ENCODE measurements at regions not wholly inside any gene's neighbourhood (a gene's known extent, or its start where the extent isn't known, plus 50 kb on each side); places are given as distances from the start of the nearest gene placed in this dataset.

- DNase-seq, result no peak
Measured at GRCh38 chr7:22676385-22676784, 50.6 kb upstream of the IL6 start.

DNA sequence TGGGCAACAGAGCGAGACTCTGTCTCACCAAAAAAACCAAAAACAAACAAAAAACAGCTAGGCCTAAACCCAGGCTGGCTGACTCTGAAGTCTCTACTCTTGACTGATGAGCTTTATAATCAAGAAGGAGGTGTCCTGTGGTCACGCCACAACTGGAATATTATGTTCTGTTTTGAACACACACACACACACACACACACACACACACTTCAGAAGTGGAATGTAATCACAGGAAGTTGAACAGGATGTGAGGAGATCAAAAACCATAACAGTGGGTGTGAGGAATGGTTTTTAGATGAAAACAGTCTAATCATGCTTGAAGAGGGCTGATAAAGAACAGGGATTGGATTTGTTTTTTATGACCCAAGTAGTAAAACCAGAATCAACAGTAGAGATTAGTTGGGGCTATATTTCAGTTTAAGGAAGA, 51.1 kb upstream of the IL6 start:
- DNase-seq, result no peak

DNA sequence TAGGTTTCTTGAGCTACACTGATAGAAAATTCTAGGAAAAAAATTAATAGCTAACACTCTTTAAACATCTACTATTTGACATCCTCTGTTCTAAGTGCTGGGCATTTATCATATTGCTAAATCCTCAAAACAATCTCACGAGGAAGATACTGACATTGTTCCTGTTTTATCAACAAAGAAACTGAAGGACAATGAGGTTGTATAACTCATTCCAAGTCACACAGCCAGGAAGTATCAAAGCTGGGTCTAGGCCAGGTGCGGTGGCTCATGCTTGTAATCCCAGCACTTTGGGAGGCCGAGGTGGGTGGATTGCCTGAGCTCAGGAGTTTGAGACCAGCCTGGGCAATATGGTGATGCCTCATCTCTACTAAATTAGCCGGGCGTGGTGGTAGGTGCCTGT, 51.6 kb upstream of the IL6 start:
- DNase-seq, result no peak

DNA sequence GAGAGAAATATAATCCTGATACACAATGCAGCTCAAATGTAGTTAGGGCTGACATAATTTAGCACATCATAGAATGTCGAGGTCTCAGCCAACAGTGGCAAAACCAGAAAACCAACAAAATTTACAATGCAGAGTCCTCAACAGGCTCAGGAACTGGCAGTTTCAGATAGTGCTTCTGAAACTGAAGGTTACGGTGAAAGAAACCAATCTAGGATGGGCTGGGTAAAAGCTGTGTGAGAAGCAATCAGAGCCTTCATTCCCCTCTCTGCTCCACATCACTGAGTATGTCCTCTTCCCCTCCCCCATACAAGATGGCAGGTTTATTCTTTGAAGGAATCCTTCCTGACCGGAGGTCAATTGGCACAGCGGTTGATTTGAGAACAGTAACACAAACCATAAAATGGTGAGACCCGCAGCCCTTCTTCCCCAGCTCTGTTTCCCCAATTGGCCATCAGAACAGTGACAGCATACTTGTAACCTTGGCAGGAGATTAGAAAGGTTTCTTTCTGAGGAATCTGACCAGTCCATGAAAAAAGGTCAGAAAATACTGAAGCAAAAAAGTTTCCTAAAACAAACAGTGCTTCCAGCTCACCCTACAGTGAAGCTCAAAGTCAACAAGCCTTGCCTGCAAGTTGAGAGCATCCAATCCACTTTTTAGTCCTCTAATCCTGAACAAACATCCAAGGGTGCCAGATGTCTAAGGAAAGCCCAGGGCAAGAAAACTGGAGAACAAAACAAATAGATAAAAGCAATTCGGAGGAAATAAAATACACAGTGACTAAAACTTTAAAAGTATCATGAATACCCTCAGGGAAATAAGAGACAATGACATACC, 53.9 kb upstream of the IL6 start:
- DNase-seq, result no peak

GRCh38 chr7:22671177-22671879, 55.7 kb upstream of the IL6 start:
- DNase-seq, result no peak

DNA sequence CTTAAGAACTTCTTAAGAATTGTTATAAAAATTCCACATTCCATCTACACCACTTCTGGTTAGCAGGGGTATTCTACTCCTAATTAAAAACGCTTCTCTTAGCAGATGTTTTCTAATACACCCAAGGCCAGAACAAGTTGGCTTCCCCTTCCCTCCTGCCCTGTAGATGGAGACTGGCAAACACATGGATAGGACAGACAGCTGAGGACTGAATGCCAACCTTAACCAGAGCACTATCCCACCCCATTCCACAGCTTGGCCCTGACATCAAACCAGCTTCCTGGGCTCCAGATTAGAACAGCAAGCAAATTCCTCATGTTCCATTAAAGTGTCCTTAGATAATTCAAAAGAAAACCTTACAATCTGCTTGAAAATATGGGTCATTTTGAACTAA, 56.6 kb upstream of the IL6 start:
- DNase-seq, result no peak

- DNase-seq, result no peak
Measured at GRCh38 chr7:22669692-22670421, 57.1 kb upstream of the IL6 start.

DNA sequence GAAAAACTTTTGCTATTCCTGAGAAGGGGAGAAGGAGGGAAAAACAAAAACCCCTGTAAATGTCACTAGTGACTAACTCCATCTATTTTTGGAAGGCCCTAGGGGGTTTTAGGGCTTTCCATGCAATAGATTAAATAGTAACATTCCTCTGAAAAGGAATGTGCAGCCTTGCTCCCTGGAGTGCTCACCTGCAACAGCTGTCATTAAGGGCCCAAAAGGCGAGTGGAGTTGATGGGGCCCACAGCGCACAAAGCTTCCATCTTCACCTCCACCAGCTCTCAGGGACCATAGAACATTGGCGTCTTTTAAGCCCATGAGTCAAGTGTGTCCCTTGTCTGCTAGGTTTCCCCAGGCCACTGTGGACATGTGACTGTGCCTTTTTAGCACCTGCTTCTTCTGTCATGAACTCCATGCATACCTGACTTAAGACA, 58.0 kb upstream of the IL6 start:
- DNase-seq, result no peak

- no peak for DNase-seq
Measured at GRCh38 chr7:22667562-22668239, 59.3 kb upstream of the IL6 start.

DNA sequence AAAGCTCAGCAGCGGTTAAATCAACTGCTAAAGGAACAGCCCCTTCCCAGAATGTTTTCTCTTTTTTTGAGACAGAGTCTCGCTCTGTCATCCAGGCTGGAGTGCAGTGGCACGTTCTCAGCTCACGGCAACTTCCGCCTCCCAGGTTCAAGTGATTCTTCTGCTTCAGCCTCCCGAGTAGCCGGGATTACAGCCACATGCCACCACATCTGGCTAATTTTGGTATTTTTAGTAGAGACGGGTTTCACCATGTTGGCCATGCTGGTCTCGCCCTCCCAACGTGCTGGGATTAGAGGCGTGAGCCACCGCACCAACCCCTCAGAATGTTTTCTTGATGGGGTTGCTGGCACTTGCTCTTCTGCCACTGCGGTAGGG, 59.8 kb upstream of the IL6 start:
- DNase-seq, result no peak

GRCh38 chr7:22666732-22667131, 60.3 kb upstream of the IL6 start:
- no peak for DNase-seq

DNA sequence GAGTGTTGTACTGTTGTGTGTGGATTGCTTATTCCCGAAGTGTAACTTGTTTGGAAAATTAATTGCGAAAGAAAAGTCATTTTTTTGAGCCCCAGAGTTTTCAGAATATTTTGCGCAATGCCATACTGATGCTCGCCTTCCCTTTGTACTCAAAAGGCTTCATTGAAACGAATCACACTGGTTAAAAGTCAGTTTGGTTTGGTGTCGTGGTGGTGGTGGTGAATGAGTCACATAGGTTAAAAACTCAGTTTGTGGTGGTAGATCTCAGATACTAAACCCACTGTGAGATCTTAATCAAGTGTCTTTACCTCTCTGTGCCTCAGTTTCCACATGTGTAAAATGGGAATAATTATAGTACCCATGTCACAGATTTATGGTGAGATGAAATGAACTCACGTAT, 61.1 kb upstream of the IL6 start:
- no peak for DNase-seq

- DNase-seq, result no peak
Measured at GRCh38 chr7:22664988-22665798, 61.8 kb upstream of the IL6 start.

DNA sequence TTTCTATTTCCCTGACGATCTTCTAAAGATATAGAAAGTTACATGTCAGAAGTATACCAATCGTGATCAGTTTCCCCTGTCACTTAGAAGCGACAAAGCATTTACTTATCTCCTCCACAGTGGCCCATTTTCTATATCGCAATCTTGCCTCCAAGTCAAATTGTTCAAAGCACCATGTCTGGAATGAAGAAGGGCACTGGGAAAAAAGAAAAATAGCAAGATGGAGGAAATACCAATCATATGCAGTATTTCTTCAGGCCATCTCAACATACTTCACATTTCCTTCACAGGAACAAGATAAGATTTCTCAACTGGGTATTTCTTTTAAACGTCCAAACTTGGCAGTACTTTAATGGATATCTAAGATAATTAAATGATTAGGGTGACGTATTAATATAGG, 63.3 kb upstream of the IL6 start:
- DNase-seq, result no peak

- no peak for DNase-seq
Measured at GRCh38 chr7:22663357-22663718, 63.7 kb upstream of the IL6 start.

DNA sequence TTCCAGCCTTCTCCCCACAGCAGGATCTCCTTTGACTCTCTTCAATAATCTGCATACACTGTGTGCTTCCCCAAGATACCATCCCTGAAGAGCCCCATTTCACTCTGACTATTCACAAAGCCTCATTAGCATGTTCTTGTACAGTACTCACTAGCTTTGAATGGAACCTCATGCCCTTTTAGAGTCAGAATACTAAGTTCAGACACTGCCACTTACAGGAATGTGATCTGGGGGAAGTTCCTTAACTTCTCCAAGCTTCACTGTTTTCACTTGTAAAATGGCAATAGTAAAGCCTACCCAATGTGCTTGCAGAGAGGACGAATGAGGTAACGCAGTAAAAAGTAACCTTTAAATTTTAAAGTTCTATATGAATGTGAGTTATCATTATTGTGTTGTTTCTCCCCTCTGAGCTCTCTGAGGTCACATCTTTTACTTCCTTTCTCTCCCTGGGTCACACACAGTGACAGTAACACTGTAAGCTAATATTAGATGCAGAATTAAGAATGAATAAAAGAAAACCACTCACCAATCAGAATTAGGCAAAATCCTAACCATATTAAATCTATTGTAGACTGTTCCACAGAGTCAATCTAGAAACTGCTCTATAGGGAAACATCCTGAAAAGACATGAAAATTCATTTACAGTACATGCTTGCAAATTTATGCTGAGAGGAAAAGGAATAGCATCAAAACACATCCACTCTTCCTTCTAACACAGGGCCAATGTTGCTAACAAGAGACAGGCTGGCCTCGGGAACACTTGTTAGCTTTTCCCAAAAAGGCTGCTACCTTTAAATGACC, 64.2 kb upstream of the IL6 start:
- DNase-seq, result no peak

DNA sequence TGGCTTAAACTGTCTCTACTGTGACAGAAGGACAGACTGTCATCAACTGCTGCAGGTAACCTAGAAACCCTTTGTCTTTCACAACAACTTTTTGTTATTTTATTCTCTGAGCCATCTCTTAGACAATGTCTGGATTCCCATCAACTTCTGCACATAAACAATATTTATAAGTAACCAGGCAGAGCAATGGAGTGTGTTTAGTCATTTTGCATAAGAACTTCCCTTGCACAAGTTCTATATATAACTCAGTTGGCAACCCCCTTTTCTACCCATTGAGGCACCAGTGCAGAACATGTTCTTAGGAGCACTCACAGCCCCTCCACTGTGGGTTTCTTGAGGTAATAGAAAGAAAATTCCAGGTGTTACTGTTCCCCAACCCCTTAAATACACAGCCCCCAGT, 65.0 kb upstream of the IL6 start:
- DNase-seq, result no peak

DNA sequence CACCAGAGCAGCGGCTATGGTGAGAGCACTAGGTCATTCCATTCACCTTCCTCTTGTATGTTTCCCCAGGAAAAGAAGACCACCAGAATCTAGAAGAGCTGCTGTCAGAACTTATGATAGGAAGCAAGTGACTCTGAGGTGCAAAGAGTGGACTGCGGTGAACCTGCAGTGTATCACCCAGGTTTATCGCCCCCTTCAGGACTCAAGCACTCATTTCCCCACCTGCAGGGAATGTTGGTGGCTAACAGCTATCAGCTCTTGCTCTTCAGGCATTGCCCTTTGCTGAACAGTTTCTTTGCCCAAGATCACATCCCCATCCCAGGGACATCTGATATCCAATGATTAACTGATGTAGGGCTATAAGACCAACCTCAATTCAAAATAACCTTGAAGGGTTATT, 66.3 kb upstream of the IL6 start:
- DNase-seq, result no peak

GRCh38 chr7:22660293-22660692, 66.7 kb upstream of the IL6 start:
- DNase-seq, result no peak

DNA sequence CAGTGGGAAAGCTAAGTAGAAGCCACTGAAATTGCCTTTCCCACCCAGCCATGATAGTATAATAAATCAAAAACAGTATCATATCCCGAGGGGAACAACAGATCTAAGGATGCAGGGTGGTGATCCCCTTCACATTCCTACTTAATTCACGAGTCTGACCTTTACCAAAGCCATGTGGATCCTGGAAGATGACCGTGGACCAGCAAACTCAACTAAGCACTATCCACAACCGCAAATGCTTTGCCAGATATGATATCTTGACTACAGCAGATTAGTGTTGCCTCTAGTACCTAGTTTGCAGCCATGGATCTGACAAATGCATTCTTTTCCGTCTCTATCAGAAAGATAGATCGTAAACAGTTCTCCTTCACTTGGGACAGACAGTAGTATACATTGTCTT, 67.3 kb upstream of the IL6 start:
- DNase-seq, result no peak

GRCh38 chr7:22658031-22658430, 69.0 kb upstream of the IL6 start:
- DNase-seq, result no peak

DNA sequence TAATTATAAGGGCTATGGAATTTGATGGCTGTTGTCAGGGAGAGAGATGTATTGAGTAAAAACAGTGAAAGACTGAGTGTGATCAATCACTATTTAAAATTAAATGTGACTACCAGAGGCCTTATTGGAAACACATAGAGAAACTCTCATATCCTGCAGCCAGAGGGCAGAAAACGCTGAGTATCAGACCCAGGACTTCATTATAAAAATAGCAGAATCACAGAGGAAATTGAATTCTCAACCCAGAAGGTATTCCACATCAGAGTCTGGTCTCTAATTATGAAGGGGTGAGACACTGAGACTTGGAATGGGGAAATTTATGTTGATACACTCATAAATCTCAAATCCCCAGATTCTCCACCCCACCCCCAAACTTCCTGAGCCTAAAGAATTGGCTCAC, 69.5 kb upstream of the IL6 start:
- DNase-seq, result no peak

Data from activated gamma-delta T cell (primary cell).